PC-9 (cell line): ENCODE measurements at regions not wholly inside any gene's neighbourhood (a gene's known extent, or its start where the extent isn't known, plus 50 kb on each side); places are given as distances from the start of the nearest gene placed in this dataset.

Experiments used
- EZH2 ChIP-seq: fragments of 200-600 bp; sonication (generic); IDR thresholded peaks from 2 replicates; pipeline ENCODE4 v1.8.0; 2017; ENCODE audit warnings: antibody characterized with exemption, low read depth
- TF ChIP-seq, protein P1 (sequence below): fragments of 200-600 bp; sonication (generic); conservative IDR thresholded peaks from 2 replicates; pipeline ENCODE4 v1.6.1; 2017; ENCODE audit warnings: mixed run types, antibody characterized with exemption, mild to moderate bottlenecking, moderate library complexity

DNA sequence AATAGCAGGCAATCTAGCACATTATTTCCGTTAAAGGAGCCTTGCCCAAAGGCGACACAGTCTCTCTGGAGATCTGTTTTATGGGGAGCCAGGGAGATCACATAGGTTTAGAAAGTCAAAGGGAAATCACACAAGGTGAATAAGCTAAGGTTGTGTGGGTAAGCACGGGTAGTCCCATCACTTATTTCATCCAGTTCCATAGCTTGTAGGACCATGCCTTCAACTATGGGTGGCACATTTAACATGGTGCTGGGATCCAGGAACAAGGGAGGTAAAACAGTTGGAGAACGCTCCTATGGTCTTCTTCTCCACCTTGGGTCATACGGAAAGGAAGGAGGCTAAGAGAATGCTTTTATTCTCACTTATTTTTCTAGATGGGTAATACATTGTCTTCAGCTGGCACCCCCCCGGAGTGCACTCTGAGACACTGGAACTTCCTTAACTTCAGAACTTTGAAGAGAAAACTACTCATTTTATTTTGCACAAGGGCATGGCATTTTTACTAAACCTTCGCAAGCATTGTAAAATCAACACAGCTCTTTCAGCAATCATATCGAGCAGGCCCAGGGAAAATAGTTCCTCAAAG is 435.4 kb downstream of the KIF20B start:
- TF ChIP-seq, protein P1, sequence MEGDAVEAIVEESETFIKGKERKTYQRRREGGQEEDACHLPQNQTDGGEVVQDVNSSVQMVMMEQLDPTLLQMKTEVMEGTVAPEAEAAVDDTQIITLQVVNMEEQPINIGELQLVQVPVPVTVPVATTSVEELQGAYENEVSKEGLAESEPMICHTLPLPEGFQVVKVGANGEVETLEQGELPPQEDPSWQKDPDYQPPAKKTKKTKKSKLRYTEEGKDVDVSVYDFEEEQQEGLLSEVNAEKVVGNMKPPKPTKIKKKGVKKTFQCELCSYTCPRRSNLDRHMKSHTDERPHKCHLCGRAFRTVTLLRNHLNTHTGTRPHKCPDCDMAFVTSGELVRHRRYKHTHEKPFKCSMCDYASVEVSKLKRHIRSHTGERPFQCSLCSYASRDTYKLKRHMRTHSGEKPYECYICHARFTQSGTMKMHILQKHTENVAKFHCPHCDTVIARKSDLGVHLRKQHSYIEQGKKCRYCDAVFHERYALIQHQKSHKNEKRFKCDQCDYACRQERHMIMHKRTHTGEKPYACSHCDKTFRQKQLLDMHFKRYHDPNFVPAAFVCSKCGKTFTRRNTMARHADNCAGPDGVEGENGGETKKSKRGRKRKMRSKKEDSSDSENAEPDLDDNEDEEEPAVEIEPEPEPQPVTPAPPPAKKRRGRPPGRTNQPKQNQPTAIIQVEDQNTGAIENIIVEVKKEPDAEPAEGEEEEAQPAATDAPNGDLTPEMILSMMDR: no peak
- TF ChIP-seq EZH2: no peak
